Activated CD8-positive, alpha-beta memory T cell treated with anti-CD3 and anti-CD28 coated beads, Interleukin-2, amount 50 U/mL, for 4 hours (primary cell): ENCODE measurements at regions not wholly inside any gene's neighbourhood (a gene's known extent, or its start where the extent isn't known, plus 50 kb on each side); places are given as distances from the start of the nearest gene placed in this dataset.

Experiments used
- DNase-seq: peaks from one replicate; pipeline ENCODE4 v3.0.0-alpha.2; 2020

GRCh38 chr9:108674766-108675530 is 180.8 kb downstream of the ACTL7B start:
- no peak for DNase-seq

- DNase-seq = no peak
These were observed 182.4 kb downstream of the ACTL7B start for GRCh38 chr9:108673386-108673785.

GRCh38 chr9:108672475-108673190 is 183.2 kb downstream of the ACTL7B start:
- no peak for DNase-seq

- no peak for DNase-seq
These were observed 184.0 kb downstream of the ACTL7B start for GRCh38 chr9:108671794-108672193.

GRCh38 chr9:108671176-108671575 is 184.6 kb downstream of the ACTL7B start:
- DNase-seq = no peak

GRCh38 chr9:108668938-108669335 is 186.8 kb downstream of the ACTL7B start:
- no peak for DNase-seq

GRCh38 chr9:108668191-108668937 is 187.4 kb downstream of the ACTL7B start:
- no peak for DNase-seq

GRCh38 chr9:108666240-108666784 is 189.5 kb downstream of the ACTL7B start:
- DNase-seq = no peak

GRCh38 chr9:108665521-108666239 is 190.1 kb downstream of the ACTL7B start:
- no peak for DNase-seq

- DNase-seq = no peak
These were observed 191.2 kb downstream of the ACTL7B start for GRCh38 chr9:108664309-108665255.

GRCh38 chr9:108663422-108663821 is 192.4 kb downstream of the ACTL7B start:
- DNase-seq = no peak

- no peak for DNase-seq
These were observed 192.8 kb downstream of the ACTL7B start for GRCh38 chr9:108662956-108663355.

- no peak for DNase-seq
These were observed 193.5 kb downstream of the ACTL7B start for GRCh38 chr9:108662091-108662875.

- no peak for DNase-seq
These were observed 199.2 kb downstream of the ACTL7B start for GRCh38 chr9:108656566-108656965.

GRCh38 chr9:108655818-108656217 is 200.0 kb downstream of the ACTL7B start:
- DNase-seq = no peak

- no peak for DNase-seq
These were observed 201.2 kb downstream of the ACTL7B start for GRCh38 chr9:108654566-108654965.

GRCh38 chr9:108652851-108653250 is 202.9 kb downstream of the ACTL7B start:
- no peak for DNase-seq

GRCh38 chr9:108650826-108651225 is 205.0 kb downstream of the ACTL7B start:
- no peak for DNase-seq

- no peak for DNase-seq
These were observed 210.3 kb downstream of the ACTL7B start for GRCh38 chr9:108645520-108645919.

GRCh38 chr9:108643731-108644510 is 211.9 kb downstream of the ACTL7B start:
- no peak for DNase-seq
